ENCODE measurements at regions not wholly inside any gene's neighbourhood (a gene's known extent, or its start where the extent isn't known, plus 50 kb on each side); places are given as distances from the start of the nearest gene placed in this dataset.

DNA sequence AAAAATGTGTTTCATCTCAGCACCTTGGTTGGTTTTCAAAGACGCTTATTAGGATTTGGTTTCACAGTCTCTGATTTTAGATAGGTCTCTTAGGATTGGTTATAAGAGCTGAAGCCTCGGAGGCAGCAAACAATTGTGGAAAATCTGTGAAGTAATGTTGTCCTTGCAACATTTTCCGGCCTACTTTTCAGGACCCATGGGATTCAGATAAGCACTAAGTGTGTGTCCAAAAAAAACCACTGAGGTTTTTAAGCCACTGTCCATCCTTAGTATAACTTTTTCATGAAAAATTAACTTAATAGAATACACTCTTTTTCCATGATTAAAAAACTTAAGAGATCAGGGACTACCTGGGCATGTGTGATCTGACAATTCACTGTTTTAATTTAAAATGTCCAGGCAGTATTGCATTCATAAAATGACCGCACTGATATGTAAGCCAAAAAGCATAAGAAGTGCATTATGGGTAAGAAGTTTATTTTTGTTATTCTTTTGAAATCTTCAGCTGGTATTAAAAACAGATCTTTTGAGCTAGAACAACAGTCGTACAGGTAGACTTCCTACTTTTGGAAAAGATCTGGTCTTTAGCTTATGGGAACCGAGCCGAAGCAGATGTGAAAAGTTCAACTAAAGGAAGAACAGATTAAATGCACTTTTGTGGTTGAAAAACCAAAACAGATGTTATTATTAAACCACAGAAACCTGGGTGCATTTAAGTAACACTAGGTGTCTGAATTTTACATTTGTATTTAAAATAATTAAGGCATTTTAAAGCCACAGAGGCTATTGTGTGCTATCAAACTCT lies 479.4 kb upstream of the ZEB2 start:
- no peak overlapping the region for H2AFZ ChIP-seq
- no peaks in the 10 kb centered on the region for H3K4me1 ChIP-seq
- H3K4me3 ChIP-seq (ENCODE audit: low read depth, low read length), result no peak overlapping the region
- H3K27ac ChIP-seq, result no peak overlapping the region
- H3K9ac ChIP-seq, result no peak overlapping the region
- TF ChIP-seq, protein P1, sequence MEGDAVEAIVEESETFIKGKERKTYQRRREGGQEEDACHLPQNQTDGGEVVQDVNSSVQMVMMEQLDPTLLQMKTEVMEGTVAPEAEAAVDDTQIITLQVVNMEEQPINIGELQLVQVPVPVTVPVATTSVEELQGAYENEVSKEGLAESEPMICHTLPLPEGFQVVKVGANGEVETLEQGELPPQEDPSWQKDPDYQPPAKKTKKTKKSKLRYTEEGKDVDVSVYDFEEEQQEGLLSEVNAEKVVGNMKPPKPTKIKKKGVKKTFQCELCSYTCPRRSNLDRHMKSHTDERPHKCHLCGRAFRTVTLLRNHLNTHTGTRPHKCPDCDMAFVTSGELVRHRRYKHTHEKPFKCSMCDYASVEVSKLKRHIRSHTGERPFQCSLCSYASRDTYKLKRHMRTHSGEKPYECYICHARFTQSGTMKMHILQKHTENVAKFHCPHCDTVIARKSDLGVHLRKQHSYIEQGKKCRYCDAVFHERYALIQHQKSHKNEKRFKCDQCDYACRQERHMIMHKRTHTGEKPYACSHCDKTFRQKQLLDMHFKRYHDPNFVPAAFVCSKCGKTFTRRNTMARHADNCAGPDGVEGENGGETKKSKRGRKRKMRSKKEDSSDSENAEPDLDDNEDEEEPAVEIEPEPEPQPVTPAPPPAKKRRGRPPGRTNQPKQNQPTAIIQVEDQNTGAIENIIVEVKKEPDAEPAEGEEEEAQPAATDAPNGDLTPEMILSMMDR (IDR thresholded peaks at IDR 0.05), result no peak
- no peaks in the 10 kb centered on the region for H3K36me3 ChIP-seq (ENCODE audit: control insufficient read depth, insufficient read depth, low read length)
- no peaks in the 10 kb centered on the region for H3K9me3 ChIP-seq (ENCODE audit: control insufficient read depth, low read length)
- no peaks in the 10 kb centered on the region for H3K79me2 ChIP-seq
- H3K4me2 ChIP-seq (ENCODE audit: low read length), result no peak overlapping the region
- H3K27me3 ChIP-seq (ENCODE audit: control insufficient read depth, insufficient read depth, low read length), result no peaks in the 10 kb centered on the region

DNA sequence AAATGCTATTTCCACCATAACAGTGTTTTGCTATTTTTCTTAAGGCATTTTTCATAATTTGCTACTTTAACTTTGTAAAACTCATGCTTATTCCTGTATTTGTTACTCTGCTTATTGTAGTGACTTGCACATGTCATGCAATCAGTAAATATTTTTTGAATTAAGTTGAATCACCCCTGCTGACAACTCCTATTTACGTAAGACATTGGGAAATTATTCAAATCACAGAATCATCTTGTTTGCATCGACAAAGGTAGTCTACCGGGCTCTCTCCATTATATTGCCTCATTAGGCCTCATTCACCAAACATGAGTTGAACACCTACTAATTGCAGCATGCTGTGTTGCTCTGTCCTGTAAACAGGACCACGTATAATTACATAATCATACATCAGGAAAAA lies 478.5 kb upstream of the ZEB2 start:
- H3K9me3 ChIP-seq (ENCODE audit: control insufficient read depth, low read length), result no peaks in the 10 kb centered on the region
- no peak overlapping the region for H3K4me3 ChIP-seq (ENCODE audit: low read depth, low read length)
- no peak overlapping the region for H3K27ac ChIP-seq
- no peaks in the 10 kb centered on the region for H3K79me2 ChIP-seq
- no peaks in the 10 kb centered on the region for H3K36me3 ChIP-seq (ENCODE audit: control insufficient read depth, insufficient read depth, low read length)
- TF ChIP-seq, protein P1 (IDR thresholded peaks at IDR 0.05), result no peak
- no peak overlapping the region for H2AFZ ChIP-seq
- no peaks in the 10 kb centered on the region for H3K27me3 ChIP-seq (ENCODE audit: control insufficient read depth, insufficient read depth, low read length)
- H3K4me1 ChIP-seq, result no peaks in the 10 kb centered on the region
- H3K4me2 ChIP-seq (ENCODE audit: low read length), result no peak overlapping the region
- H3K9ac ChIP-seq, result no peak overlapping the region

DNA sequence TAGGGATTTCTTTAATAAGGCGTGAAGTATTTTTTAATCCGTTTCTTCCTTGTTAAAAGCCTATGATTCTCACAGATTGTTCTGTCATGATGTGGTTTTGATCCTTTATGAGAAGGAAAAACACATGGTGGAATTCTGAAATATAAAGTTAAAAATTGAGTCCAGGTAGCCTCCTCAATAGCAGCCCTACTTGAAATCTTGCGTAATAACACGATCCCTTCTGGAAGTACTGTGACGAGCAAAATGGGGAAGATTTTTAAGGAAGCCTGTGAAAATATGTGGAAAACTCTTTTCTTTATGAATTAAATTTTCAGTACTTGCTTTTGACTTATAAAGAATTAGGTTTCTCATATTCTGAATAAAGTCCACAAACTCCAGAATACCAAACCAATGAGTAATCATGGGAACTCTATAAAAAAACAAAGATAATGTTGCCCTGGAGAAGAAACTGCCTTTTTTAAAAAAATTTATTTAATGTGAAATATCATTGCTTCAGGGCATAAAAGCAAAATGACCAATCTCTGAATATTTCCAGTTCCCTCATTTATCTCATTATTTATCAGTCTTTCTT lies 476.4 kb upstream of the ZEB2 start:
- no peaks in the 10 kb centered on the region for H3K9me3 ChIP-seq (ENCODE audit: control insufficient read depth, low read length)
- H3K27ac ChIP-seq, result no peak overlapping the region
- H3K79me2 ChIP-seq, result no peaks in the 10 kb centered on the region
- H3K27me3 ChIP-seq (ENCODE audit: control insufficient read depth, insufficient read depth, low read length), result no peaks in the 10 kb centered on the region
- TF ChIP-seq, protein P1 (IDR thresholded peaks at IDR 0.05), result no peak
- H3K4me1 ChIP-seq, result no peaks in the 10 kb centered on the region
- no peak overlapping the region for H2AFZ ChIP-seq
- no peak overlapping the region for H3K9ac ChIP-seq
- no peak overlapping the region for H3K4me3 ChIP-seq (ENCODE audit: low read depth, low read length)
- H3K36me3 ChIP-seq (ENCODE audit: control insufficient read depth, insufficient read depth, low read length), result no peaks in the 10 kb centered on the region
- H3K4me2 ChIP-seq (ENCODE audit: low read length), result no peak overlapping the region

DNA sequence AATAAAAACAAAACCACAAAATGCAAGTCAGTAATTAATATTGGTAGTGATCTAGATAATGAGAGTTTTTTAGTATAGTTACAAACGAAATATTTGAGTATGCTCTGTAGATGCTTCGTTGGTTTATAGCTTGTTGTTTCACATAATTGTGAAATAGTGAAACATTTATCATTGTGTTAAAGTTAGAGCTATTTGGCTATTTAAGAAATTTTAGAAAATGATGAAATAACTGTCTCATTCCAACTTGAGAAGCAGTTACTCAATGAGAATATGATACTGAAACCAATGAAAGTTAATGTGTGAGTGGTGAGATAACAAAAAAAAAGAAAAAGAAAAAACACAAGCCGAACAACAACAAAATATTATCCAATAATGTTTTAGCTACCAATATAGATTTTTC lies 475.6 kb upstream of the ZEB2 start:
- Histone ChIP-seq H3K4me1 (no peaks in the 10 kb centered on the region), H3K27me3 (ENCODE audit: control insufficient read depth, insufficient read depth, low read length) (no peaks in the 10 kb centered on the region), H3K4me3 (ENCODE audit: low read depth, low read length) (no peak overlapping the region), H3K36me3 (ENCODE audit: control insufficient read depth, insufficient read depth, low read length) (no peaks in the 10 kb centered on the region), H2AFZ (no peak overlapping the region), H3K9ac (no peak overlapping the region), H3K27ac (no peak overlapping the region), H3K9me3 (ENCODE audit: control insufficient read depth, low read length) (no peaks in the 10 kb centered on the region), H3K4me2 (ENCODE audit: low read length) (no peak overlapping the region), H3K79me2 (no peaks in the 10 kb centered on the region)
- TF ChIP-seq, protein P1 (IDR thresholded peaks at IDR 0.05), result no peak

DNA sequence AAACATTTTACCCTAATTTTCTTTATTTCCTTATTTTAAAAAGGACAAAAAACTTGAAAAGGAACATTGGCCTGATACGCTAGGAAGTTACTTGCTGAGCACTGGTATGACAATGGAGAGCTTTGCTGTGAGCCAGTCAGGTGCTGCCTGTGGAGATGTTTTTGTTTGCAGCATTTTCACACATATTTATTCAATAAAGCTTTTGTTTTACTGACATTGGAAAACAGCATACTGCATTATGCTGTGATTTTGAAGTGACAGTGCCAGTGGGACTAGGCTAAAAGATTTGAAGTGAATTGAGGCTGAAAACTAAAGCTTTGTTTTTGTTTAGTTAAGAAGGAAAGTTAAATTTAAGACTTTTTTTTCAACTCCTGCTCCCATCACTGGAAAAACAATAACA lies 470.7 kb upstream of the ZEB2 start:
- Histone ChIP-seq H3K79me2 (no peaks in the 10 kb centered on the region), H3K9ac (no peak overlapping the region), H2AFZ (no peak overlapping the region), H3K36me3 (ENCODE audit: control insufficient read depth, insufficient read depth, low read length) (no peaks in the 10 kb centered on the region), H3K27ac (no peak overlapping the region), H3K4me2 (ENCODE audit: low read length) (no peak overlapping the region), H3K4me1 (no peaks in the 10 kb centered on the region), H3K9me3 (ENCODE audit: control insufficient read depth, low read length) (no peaks in the 10 kb centered on the region), H3K27me3 (ENCODE audit: control insufficient read depth, insufficient read depth, low read length) (no peaks in the 10 kb centered on the region), H3K4me3 (ENCODE audit: low read depth, low read length) (no peak overlapping the region)
- TF ChIP-seq, protein P1 (IDR thresholded peaks at IDR 0.05), result no peak

Measured in parathyroid adenoma (tissue), 2 donors.